ENCODE measurements at regions not wholly inside any gene's neighbourhood (a gene's known extent, or its start where the extent isn't known, plus 50 kb on each side); places are given as distances from the start of the nearest gene placed in this dataset.
A peak's percentile ranks its signal among the peaks of the same experiment; 100 is the strongest.

GRCh38 chr18:55910296-55910695 lies 322.3 kb upstream of the TCF4 start:
- no peak overlapping the region for H3K4me3 ChIP-seq (ENCODE audit: low read length)
- TF ChIP-seq CTCF (conservative IDR thresholded peaks at IDR 0.05; ENCODE audit: low read length), result no peak
- no peak for DNase-seq (ENCODE audit: low read depth)

GRCh38 chr18:55908901-55909366 lies 320.9 kb upstream of the TCF4 start:
- H3K4me3 ChIP-seq (ENCODE audit: low read length), result no peak overlapping the region
- TF ChIP-seq CTCF (conservative IDR thresholded peaks at IDR 0.05; ENCODE audit: low read length), result no peak
- peak; percentile 39 for DNase-seq (ENCODE audit: low read depth)

- DNase-seq (ENCODE audit: low read depth), result peak; percentile 26
- H3K4me3 ChIP-seq (ENCODE audit: low read length), result no peak overlapping the region
- no peak for TF ChIP-seq CTCF (conservative IDR thresholded peaks at IDR 0.05; ENCODE audit: low read length)
Observed at GRCh38 chr18:55907453-55908175, 319.6 kb upstream of the TCF4 start.

GRCh38 chr18:55906536-55906935 lies 318.5 kb upstream of the TCF4 start:
- no peak for TF ChIP-seq CTCF (conservative IDR thresholded peaks at IDR 0.05; ENCODE audit: low read length)
- H3K4me3 ChIP-seq (ENCODE audit: low read length), result no peak overlapping the region
- no peak for DNase-seq (ENCODE audit: low read depth)

- no peak for DNase-seq (ENCODE audit: low read depth)
- H3K4me3 ChIP-seq (ENCODE audit: low read length), result no peak overlapping the region
- no peak for TF ChIP-seq CTCF (conservative IDR thresholded peaks at IDR 0.05; ENCODE audit: low read length)
Observed at GRCh38 chr18:55903911-55904310, 315.9 kb upstream of the TCF4 start.

- no peak for TF ChIP-seq CTCF (conservative IDR thresholded peaks at IDR 0.05; ENCODE audit: low read length)
- DNase-seq (ENCODE audit: low read depth), result peak; percentile 55
- no peak overlapping the region for H3K4me3 ChIP-seq (ENCODE audit: low read length)
Observed at GRCh38 chr18:55900380-55900779, 312.4 kb upstream of the TCF4 start.

- H3K4me3 ChIP-seq (ENCODE audit: low read length), result no peak overlapping the region
- no peak for TF ChIP-seq CTCF (conservative IDR thresholded peaks at IDR 0.05; ENCODE audit: low read length)
- DNase-seq (ENCODE audit: low read depth), result no peak
Observed at GRCh38 chr18:55897091-55897689, 309.2 kb upstream of the TCF4 start.
